NCI-H524 treated with DMSO at 0.1 percent for 48 hours (cell line): ENCODE measurements at regions not wholly inside any gene's neighbourhood (a gene's known extent, or its start where the extent isn't known, plus 50 kb on each side); places are given as distances from the start of the nearest gene placed in this dataset.
"Not testable (repeated sequence)": the region's sequence is repeated elsewhere in the genome, so short reads cannot be mapped to it uniquely, and the experiment has no call there.

Source experiments
- DNase-seq: peaks from one replicate; lab custom pipeline; 2025; lab: John Stamatoyannopoulos, UW

DNA sequence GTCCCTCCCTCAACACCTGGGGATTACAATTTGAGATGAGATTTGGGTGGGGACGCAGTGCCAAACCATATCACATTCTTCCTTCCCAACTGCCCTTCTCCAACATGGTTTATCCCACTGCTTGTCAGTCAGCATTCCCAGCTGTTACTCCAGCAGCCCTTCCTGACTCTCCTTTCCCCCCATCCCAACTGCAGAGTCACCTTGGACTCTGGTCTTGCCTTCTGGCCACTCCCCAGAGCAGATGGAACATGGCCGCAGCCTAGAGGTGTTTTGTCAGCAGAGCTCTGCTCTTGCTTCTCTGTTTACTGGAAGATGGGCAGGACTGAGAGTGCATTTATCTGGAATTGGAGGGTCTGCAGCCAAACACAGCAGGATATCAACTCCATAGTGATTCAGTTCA is 51.2 kb upstream of the MEX3C start:
- DNase-seq = no peak

GRCh38 chr18:51250006-51250405 is 52.5 kb upstream of the MEX3C start:
- no peak for DNase-seq

DNA sequence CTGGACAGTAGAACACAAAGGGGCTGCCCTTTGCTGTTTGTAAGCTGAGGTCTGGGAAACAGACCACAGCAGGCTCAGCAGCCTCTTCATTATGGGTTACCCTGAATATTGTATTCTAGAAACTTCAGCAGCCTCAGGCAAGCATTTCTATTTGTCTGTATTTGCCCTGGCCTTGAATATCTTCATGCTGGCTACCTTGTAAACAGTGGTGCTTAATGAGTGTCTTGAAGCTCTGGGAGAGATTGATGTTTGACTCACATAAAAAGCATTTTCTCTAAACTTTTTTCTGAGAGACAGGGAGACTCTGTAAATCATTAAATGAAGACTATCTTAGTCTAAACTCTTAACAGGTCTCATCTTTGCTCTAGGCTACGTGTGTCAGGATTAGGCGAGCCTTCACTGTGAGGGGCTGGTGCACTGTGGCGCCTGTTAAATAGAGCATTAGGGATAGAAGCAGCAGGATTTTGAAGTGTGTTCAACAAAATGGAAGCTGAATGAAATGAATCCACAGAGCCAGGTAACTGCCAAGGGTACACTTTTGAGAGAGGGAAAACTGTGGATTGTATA is 53.1 kb upstream of the MEX3C start:
- no peak for DNase-seq

DNA sequence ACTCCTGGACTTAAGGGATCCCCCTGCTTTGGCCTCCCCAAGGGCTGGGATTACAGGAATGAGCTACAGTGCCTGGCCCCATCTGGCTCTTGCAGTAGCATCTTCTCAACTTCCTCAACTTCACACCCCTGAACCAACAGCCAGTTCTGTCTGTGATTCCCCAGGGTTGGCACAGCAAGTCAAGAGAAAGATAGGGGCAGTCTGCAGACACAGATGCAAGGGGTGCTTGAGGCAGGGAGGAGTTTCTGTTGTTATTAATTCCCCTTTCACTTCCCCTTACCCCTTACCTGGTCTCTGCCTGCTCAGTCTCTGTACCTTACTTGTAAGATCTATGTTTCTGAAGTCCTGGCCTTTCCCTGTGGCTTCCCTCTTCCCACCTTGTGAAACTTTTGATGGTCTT is 54.1 kb upstream of the MEX3C start:
- no peak for DNase-seq

DNA sequence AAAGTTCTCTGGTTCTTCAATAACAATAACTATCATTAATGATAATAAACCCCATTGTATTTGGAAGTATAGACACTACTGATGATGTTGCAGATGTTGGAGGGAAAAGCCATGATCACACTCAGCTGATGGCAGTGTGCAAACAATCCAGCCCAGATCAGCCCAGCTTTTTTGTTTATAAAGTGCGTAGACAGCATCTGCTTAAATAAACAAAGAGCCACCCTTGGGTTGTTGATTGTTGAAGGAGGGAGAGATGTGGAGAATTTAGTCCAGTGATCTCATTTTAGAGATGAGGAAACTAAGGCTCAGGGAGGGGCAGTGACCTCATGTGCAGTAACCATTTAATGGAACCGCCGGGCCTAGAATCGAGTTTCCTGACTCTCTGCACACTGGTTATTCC is 56.0 kb upstream of the MEX3C start:
- no peak for DNase-seq

DNA sequence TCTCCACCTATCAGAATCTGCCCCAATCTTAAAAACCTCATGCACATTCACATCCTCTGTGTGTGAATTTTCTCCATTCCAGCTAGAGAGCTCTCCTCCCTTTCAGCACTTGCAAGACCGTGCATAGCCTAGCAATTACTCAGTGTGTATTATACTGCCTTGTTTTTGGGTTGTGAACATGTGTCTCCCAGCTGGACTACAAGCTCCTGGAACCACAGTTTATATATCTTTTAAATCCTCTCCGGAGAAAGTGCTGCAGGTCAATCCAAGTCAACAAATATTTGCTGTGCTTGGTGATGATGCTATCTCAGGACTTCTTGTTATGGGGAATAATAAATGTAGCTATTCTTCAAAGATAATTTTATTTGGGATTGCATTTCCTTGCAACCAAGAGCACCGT is 58.2 kb upstream of the MEX3C start:
- no peak for DNase-seq

GRCh38 chr18:51257150-51257549 is 59.7 kb upstream of the MEX3C start:
- DNase-seq = no peak

- DNase-seq = no peak
Measured at GRCh38 chr18:51260118-51260517, 62.6 kb upstream of the MEX3C start.

DNA sequence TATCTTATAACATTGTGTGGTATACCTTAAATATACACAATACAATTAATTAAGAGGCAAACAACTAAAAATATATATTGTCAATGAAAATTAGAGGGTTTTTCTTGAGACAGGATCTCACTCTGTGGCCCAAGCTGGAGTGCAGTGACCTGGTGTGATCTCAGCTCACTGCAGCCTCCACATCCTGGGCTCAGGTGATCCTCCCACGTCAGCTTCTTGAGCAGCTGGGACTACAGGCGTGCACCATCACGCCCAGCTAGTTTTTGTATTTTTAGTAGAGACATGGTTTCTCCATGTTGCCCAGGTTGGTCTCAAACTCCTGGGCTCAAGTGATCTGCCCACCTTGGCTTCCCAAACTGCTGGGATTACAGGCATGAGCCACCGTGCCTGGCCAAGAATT is 68.6 kb upstream of the MEX3C start:
- DNase-seq = not testable (repeated sequence)

DNA sequence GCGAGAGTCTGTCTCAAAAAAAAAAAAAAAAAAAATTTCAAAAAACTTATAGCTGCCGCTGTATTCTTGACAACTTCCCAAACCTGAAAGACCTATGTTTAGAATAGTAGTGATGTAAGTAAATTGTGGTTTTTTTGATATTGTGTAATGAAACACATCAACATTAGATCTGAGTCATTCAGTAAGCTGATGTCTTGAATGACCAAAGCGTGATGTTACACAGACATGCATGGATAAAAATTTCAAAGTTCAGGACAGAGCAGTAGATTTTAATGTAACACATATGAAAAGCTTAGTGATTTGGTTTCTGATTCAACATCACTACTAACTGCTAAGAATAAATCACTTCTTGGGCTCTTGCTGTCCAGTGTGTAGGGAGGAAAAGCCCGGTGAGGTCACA is 69.3 kb upstream of the MEX3C start:
- no peak for DNase-seq

GRCh38 chr18:51273437-51273836 is 76.0 kb upstream of the MEX3C start:
- DNase-seq = no peak

DNA sequence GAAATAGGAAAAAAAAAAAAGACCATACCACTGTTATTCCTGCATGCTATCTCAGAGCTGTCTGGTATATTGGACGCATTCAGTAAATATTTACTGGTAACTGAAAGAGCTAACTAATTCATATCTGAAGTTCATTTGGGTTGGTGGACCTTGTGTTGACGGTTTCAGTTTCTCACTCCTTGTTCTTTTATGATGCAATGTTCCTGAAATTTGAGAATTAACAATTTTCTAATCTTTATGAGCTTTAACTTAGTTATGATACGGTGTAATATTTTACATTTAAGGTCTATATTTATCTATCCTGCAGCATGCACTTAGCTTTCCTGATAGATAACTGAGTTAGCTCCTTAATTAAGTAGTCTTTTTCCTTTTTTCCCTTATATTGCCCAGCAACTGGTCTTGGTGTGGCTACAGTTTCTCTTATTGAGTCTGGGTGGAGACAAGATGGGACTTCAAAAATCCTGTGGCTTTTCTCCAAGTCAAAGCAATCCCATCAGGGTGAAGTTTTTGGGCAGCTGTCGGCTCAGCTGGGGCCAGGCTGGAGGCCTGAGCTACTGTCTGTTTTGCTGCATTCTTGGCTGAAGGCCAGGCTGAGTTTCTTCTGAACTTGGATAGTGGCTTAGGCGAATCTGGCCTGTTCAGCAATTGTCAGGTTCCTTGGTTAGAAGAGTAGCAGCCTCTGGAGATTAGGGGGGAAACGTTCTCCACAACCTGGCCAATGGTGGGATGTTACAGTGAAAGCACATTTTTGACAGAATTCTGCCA is 78.4 kb upstream of the MEX3C start:
- peak; percentile 65 for DNase-seq

DNA sequence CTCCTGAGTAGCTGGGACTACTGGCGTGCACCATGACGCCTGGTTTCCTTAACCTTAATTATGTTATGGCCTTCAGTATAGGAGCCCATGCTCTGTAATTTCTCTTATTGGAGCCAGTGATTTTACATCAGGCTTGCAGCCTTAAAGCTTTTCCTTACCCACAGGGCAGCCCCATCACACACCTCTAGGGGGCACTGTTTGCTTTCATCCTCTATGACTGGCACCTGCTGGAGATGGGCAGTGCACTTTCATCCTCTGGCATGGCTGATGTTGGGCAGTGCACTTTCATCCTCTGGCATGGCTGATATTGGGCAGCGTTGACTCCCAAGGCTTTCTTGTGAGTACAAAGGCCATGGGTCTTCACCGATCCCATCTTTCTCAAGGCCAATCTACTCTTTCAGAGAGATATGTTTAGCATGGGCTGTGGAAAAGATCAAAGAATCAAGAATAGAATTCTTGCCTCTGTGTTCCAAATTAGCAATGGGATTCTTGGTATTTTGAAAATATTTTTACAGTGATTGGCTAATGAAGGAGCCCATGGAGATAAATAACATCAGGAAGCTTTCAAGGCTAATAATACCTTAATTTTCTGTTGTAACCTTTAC is 80.7 kb upstream of the MEX3C start:
- no peak for DNase-seq

DNA sequence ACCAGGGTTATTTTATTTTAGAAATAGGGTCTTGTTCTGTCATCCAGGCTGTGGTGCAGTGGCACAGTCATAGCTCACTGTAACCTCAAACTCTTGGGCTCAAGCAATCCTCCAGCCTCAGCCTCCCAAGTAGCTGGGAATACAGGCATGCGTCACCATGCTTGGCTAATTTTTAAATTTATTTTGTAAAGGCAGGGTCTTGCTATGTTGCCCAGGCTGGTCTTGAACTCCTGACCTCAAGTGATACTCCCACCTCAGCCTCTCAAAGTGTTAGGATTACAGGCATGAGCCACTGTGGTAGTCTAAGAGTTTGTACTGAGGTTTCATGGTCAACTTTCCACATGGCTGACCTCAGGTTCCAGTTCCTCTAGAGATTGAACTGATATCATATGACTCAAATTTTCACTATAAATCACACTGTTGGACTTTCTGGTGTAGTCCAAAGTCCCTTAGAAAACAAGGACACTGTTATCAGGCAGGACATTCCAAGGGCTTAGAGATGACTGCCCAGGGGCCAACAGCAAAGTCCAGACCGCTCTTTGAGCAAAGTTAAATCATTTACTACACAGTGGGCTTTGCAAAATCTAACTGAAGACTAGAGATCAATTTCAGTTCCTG is 82.0 kb upstream of the MEX3C start:
- no peak for DNase-seq

DNA sequence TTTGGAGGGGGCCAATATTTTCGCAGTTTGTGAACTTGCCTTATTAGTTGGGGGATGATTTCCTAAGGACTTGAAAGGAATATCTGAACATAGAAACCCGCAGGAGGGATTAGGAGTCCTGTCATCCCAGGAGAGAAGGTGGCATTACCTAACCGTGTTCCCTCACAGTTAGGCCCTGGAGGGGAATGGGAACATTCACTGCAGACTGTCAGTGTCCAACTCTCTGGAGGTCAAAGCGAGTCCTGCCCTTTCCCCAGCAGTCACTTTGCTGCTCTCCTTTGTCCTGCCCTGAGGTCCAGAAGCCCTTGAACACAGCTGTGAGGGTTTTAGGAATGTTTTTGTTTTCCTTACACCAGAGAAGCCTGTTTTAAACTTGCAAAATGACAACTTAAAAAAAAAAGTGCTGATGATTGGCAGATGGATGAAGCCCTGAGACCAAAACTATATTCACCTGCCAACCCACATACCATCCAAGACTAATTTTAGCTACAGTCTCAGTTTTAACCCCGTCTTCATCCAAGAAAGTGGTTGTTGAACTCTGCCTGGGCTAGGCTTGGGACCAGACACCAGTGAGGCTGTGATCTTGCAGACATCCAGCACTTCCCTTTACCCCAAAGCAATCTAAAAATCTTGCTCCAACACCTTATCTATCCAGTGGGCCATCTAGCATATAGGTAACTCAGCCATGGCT is 90.5 kb upstream of the MEX3C start:
- DNase-seq = no peak

- no peak for DNase-seq
Measured at GRCh38 chr18:51288582-51288981, 91.1 kb upstream of the MEX3C start.

- DNase-seq = no peak
Measured at GRCh38 chr18:51290860-51291259, 93.4 kb upstream of the MEX3C start.

DNA sequence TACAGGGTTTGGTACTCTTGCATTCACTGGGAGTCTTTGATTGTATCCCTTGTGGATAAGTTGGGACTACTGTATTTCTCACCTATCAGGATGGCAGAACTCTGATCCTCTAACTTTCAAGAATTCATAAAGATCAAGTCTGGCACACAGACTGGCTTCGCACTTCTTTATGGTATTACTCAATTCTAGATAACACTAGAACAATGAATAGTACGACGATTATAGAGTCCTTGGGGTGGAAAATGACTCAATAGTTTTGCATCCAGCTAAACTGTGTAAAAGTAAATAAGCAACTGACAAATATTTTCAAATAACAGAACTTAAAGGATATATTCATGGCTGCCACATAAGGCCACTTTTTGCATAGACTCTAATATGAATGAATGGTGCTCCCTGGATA is 103.4 kb upstream of the MEX3C start:
- no peak for DNase-seq

DNA sequence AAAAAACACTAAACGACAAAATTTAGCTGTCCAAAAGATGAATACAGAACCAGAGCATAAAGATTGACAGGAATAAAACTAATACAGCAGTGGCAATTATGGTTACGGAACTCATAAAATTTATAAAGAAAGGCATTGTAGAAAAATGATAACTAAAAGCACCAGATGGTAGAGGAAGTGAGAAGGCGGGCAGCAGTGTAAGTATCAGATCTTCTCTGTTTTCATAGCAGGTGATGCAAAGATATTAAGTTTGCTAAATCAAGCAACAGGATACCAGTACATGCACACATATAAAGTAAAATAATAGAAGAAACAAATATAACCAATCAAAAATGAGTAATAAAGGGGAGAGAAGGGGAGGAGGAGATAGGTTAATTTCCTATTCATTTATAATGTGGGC is 103.9 kb upstream of the MEX3C start:
- no peak for DNase-seq

DNA sequence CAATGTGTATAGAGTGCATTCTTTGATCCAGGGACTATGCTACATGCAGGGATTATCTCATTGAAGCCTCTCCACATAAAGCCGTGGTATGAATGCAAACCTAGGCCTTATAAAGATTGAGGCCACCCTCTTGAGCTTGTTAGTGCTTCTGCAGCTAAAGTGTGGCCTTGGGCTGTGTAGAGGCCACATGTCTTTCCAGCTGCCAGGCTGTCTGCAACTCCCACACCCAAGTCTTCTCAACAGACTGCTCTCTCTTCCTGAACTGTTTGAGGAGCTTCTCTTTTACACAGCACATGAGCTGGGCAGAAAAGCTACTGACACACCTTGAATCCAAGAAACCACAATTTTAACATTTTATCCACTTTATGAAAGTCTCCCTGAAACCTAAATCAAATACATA is 119.2 kb upstream of the MEX3C start:
- DNase-seq = no peak

DNA sequence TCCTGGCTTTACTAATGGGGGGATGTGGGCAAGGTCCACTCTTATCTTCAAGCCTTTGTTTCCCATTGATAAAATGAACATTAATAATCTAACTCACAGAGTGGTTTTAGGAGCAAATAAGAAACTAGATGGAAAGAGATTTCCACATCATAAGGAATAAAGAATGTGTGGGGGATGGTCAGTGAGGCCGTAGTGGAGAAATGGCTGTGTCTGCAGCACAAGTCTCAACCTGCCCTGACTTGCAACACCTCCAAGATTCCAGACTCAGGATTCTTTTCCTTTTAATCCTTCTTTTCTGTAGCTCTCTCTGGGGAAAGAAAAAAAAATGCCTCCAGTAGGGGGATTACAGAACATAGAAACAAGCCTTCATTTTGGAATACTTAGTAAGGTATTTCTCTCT is 124.2 kb upstream of the MEX3C start:
- no peak for DNase-seq

- DNase-seq = no peak
Measured at GRCh38 chr18:51323961-51324360, 126.5 kb upstream of the MEX3C start.

- DNase-seq = no peak
Measured at GRCh38 chr18:51330148-51330547, 132.7 kb upstream of the MEX3C start.
